ENCODE measurements at regions not wholly inside any gene's neighbourhood (a gene's known extent, or its start where the extent isn't known, plus 50 kb on each side); places are given as distances from the start of the nearest gene placed in this dataset.

- no peaks in the 10 kb centered on the region for H3K27me3 ChIP-seq (ENCODE audit: control insufficient read depth, insufficient read depth, low read length)
- H3K23ac ChIP-seq (ENCODE audit: low read depth, low read length), result no peak overlapping the region
- H4K8ac ChIP-seq (ENCODE audit: low read depth in 2 of 2, low read length in 2 of 2), result no peak overlapping the region
- in situ Hi-C loops (cut with MboI; ENCODE audit: low sequenced_read_pairs), result no loop called here
- peaks cover 12% of the 10 kb centered on the region; the same call in 1 of the 2 replicates for H3K9me3 ChIP-seq (ENCODE audit: control insufficient read depth, insufficient read depth, low read length)
- BruUV-seq (replicated peaks), result no TSS peak
- no peaks in the 10 kb centered on the region for H3K9me1 ChIP-seq (ENCODE audit: insufficient read depth, low read length)
- no peak overlapping the region for H2AFZ ChIP-seq (replicated peaks; ENCODE audit: low read length, poor library complexity)
- H2AK5ac ChIP-seq (ENCODE audit: low read depth, low read length), result no peak overlapping the region
- H3K4me1 ChIP-seq (ENCODE audit: control insufficient read depth, insufficient read depth, low read length), result no peaks in the 10 kb centered on the region
- H4K91ac ChIP-seq (ENCODE audit: insufficient read depth, low read depth, low read length), result no peak overlapping the region
- H3K36me3 ChIP-seq (ENCODE audit: control insufficient read depth, insufficient read depth, low read length), result no peaks in the 10 kb centered on the region
- H2AK9ac ChIP-seq (replicated peaks; ENCODE audit: low read depth, low read length, poor library complexity), result no peak overlapping the region
- no peak overlapping the region for H3K4ac ChIP-seq (ENCODE audit: low read depth, low read length)
- H2BK20ac ChIP-seq (ENCODE audit: low read depth, low read length), result no peak overlapping the region
- no CpG with 5 or more reads among the region's 6 CpGs for WGBS, 2 experiments (ENCODE audit: extremely low coverage in 2 of 2, insufficient read length in 1 of 2)
- no peak overlapping the region for H3K9ac ChIP-seq (ENCODE audit: low read depth, low read length)
- no peak overlapping the region for H4K5ac ChIP-seq (ENCODE audit: low read depth, low read length)
- DNase-seq, result no peak
- H4K20me1 ChIP-seq (ENCODE audit: insufficient read depth, low read length), result no peaks in the 10 kb centered on the region
- intact Hi-C loops (cut with micrococcal nuclease), result no loop called here
- no peak overlapping the region for H3K4me3 ChIP-seq (ENCODE audit: insufficient read depth, low read depth, low read length)
- H2BK15ac ChIP-seq (ENCODE audit: low read depth, low read length), result no peak overlapping the region
- H3K18ac ChIP-seq (ENCODE audit: low read depth, low read length), result no peak overlapping the region
- no peak for TF ChIP-seq ELK1 (IDR thresholded peaks at IDR 0.05; ENCODE audit: borderline replicate concordance, low read depth, low read length)
- no peak for TF ChIP-seq POLR2A (IDR thresholded peaks at IDR 0.05; ENCODE audit: low read depth, low read length)
- TF ChIP-seq, protein P1, sequence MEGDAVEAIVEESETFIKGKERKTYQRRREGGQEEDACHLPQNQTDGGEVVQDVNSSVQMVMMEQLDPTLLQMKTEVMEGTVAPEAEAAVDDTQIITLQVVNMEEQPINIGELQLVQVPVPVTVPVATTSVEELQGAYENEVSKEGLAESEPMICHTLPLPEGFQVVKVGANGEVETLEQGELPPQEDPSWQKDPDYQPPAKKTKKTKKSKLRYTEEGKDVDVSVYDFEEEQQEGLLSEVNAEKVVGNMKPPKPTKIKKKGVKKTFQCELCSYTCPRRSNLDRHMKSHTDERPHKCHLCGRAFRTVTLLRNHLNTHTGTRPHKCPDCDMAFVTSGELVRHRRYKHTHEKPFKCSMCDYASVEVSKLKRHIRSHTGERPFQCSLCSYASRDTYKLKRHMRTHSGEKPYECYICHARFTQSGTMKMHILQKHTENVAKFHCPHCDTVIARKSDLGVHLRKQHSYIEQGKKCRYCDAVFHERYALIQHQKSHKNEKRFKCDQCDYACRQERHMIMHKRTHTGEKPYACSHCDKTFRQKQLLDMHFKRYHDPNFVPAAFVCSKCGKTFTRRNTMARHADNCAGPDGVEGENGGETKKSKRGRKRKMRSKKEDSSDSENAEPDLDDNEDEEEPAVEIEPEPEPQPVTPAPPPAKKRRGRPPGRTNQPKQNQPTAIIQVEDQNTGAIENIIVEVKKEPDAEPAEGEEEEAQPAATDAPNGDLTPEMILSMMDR (conservative IDR thresholded peaks at IDR 0.05; ENCODE audit: low read depth, low read length), result no peak
- no peak for TF ChIP-seq USF2 (IDR thresholded peaks at IDR 0.05; ENCODE audit: low read depth, low read length)
- no peak for TF ChIP-seq MXI1 (IDR thresholded peaks at IDR 0.05; ENCODE audit: borderline replicate concordance, low read depth, low read length)
- no peak for TF ChIP-seq CEBPB (IDR thresholded peaks at IDR 0.05; ENCODE audit: low read depth, low read length)
- TF ChIP-seq MAZ (IDR thresholded peaks at IDR 0.05; ENCODE audit: borderline replicate concordance, low read depth, low read length), result no peak
- TF ChIP-seq MAFK (IDR thresholded peaks at IDR 0.05; ENCODE audit: low read depth, low read length), result no peak
- CTCF ChIA-PET, result no interaction called here
- H3K56ac ChIP-seq (ENCODE audit: extremely low read depth, insufficient read depth, low read length), result no peak overlapping the region
- POLR2A ChIA-PET (ENCODE audit: unreplicated experiment), result no interaction called here
- H3K79me1 ChIP-seq (ENCODE audit: low read depth in 1 of 2, low read length in 2 of 2), result no peaks in the 10 kb centered on the region
- H3K4me2 ChIP-seq (ENCODE audit: low read depth, low read length), result no peak overlapping the region
- dilution Hi-C loops (cut with HindIII; ENCODE audit: low sequenced_read_pairs, unreplicated experiment), result no loop called here
- no peak overlapping the region for H2BK5ac ChIP-seq (ENCODE audit: low read depth, low read length, poor library complexity, severe bottlenecking)
- H2BK120ac ChIP-seq (ENCODE audit: low read depth, low read length), result no peak overlapping the region
- no peak overlapping the region for H3K27ac ChIP-seq (ENCODE audit: insufficient read depth, low read length)
- no peak for ATAC-seq (ENCODE audit: low read depth)
- no peak overlapping the region for H3K14ac ChIP-seq (replicated peaks; ENCODE audit: low read depth, low read length)
These were observed 116.5 kb upstream of the RAB11FIP2 start for GRCh38 chr10:118163217-118163616.

Data from IMR-90 (cell line).